ENCODE measurements at regions not wholly inside any gene's neighbourhood (a gene's known extent, or its start where the extent isn't known, plus 50 kb on each side); places are given as distances from the start of the nearest gene placed in this dataset.
A peak's percentile ranks its signal among the peaks of the same experiment; 100 is the strongest.

DNA sequence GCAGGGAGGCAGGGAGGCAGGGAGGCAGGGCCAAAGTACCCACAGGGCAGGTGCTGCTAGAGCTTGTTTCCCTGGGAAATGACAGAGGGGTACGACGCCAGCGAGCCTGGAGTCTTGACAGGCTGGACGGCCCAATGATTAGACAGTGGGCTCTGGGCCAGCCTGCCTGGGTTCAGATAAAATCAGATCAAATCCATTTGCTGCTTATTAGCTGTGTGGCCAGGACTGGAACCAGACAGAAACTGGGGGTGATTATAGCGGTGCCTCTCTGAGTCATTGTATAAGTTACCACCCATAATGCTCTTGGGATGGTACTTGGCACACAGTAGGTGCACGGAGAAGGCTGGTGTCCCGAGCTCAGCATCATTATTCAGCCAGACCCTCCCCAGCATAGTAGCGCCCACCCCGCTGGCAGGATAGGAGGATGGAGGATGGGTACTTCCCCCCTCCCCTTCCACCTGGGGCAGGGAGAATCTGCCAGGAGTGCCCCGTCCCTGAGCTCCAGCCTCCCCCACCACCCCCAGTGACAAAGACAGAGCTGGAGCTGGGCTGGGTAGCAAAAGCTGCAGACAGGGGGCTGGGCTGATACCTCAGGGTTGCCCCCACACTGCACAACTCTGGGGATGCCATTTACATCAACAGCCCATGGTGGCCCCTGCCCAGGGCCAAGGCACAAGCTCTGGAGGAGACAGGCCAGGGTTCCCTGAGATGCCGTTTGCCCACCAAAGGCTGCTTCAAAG is 77.6 kb upstream of the TNRC6C start:
- Histone ChIP-seq H3K9me3 (ENCODE audit: insufficient read depth, low read length) (peaks cover 8% of the 10 kb centered on the region; the same call in 1 of the 2 replicates), H3K9ac (ENCODE audit: low read length) (no peak overlapping the region; the same call in 1 of the 2 replicates), H3K27me3 (ENCODE audit: low read length) (no peaks in the 10 kb centered on the region), H3K4me3 (ENCODE audit: insufficient read depth, low read length, poor library complexity, severe bottlenecking) (no peak overlapping the region), H3F3A (ENCODE audit: insufficient read depth) (no peaks in the 10 kb centered on the region), H3K36me3 (ENCODE audit: low read length) (peaks cover 3% of the 10 kb centered on the region; the same call in 1 of the 2 replicates), H3K27ac (ENCODE audit: low read depth, low read length) (peak overlapping the region; percentile 33), H3K9me2 (replicated peaks; ENCODE audit: insufficient read depth, low read length) (no peaks in the 10 kb centered on the region), H3K4me2 (ENCODE audit: low read depth, low read length, poor library complexity, severe bottlenecking) (peak overlapping the region; percentile 42), H2AFZ (ENCODE audit: low read depth, low read length, severe bottlenecking) (no peak overlapping the region), H4K20me1 (ENCODE audit: low read depth, low read length) (no peaks in the 10 kb centered on the region), H3K79me2 (ENCODE audit: insufficient read depth, low read length) (no peaks in the 10 kb centered on the region)
- TF ChIP-seq EZH2phosphoT487 (conservative IDR thresholded peaks at IDR 0.05; ENCODE audit: low read length), result no peak
- TF ChIP-seq, protein P1, sequence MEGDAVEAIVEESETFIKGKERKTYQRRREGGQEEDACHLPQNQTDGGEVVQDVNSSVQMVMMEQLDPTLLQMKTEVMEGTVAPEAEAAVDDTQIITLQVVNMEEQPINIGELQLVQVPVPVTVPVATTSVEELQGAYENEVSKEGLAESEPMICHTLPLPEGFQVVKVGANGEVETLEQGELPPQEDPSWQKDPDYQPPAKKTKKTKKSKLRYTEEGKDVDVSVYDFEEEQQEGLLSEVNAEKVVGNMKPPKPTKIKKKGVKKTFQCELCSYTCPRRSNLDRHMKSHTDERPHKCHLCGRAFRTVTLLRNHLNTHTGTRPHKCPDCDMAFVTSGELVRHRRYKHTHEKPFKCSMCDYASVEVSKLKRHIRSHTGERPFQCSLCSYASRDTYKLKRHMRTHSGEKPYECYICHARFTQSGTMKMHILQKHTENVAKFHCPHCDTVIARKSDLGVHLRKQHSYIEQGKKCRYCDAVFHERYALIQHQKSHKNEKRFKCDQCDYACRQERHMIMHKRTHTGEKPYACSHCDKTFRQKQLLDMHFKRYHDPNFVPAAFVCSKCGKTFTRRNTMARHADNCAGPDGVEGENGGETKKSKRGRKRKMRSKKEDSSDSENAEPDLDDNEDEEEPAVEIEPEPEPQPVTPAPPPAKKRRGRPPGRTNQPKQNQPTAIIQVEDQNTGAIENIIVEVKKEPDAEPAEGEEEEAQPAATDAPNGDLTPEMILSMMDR (IDR thresholded peaks at IDR 0.05; ENCODE audit: insufficient read depth, low read length, poor library complexity, severe bottlenecking), result no peak

DNA sequence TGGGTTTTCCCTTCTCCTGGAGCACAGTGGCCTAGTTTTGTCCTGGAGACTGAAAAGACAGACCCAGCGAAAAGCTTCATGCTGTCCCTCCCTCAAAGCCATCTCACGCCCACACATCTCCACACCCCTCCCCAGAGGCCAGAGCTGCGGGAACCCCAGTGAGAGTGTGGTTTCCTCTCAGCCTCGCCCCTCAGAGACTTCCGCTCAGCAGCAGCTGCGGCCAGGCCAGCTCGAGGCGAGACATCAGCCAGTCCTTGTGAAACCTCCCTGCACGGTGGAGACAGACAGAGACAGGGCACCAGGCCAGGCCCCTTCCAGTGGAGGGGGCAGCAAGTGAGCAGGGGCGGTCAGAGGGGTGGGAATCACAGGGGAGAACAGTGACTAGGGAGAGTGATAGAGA is 77.0 kb upstream of the TNRC6C start:
- TF ChIP-seq EZH2phosphoT487 (conservative IDR thresholded peaks at IDR 0.05; ENCODE audit: low read length), result no peak
- TF ChIP-seq, protein P1 (IDR thresholded peaks at IDR 0.05; ENCODE audit: insufficient read depth, low read length, poor library complexity, severe bottlenecking), result no peak
- no peaks in the 10 kb centered on the region for H3K27me3 ChIP-seq (ENCODE audit: low read length)
- no peak overlapping the region for H2AFZ ChIP-seq (ENCODE audit: low read depth, low read length, severe bottlenecking)
- peak overlapping the region; percentile 42 for H3K4me2 ChIP-seq (ENCODE audit: low read depth, low read length, poor library complexity, severe bottlenecking)
- no peak overlapping the region; the same call in 1 of the 2 replicates for H3K9ac ChIP-seq (ENCODE audit: low read length)
- peaks cover 1% of the 10 kb centered on the region; the same call in 1 of the 2 replicates for H3K9me3 ChIP-seq (ENCODE audit: insufficient read depth, low read length)
- peak overlapping the region; percentile 33 for H3K27ac ChIP-seq (ENCODE audit: low read depth, low read length)
- no peaks in the 10 kb centered on the region for H3K9me2 ChIP-seq (replicated peaks; ENCODE audit: insufficient read depth, low read length)
- no peaks in the 10 kb centered on the region for H4K20me1 ChIP-seq (ENCODE audit: low read depth, low read length)
- H3K79me2 ChIP-seq (ENCODE audit: insufficient read depth, low read length), result no peaks in the 10 kb centered on the region
- no peaks in the 10 kb centered on the region for H3F3A ChIP-seq (ENCODE audit: insufficient read depth)
- no peak overlapping the region for H3K4me3 ChIP-seq (ENCODE audit: insufficient read depth, low read length, poor library complexity, severe bottlenecking)
- H3K36me3 ChIP-seq (ENCODE audit: low read length), result no peaks in the 10 kb centered on the region

DNA sequence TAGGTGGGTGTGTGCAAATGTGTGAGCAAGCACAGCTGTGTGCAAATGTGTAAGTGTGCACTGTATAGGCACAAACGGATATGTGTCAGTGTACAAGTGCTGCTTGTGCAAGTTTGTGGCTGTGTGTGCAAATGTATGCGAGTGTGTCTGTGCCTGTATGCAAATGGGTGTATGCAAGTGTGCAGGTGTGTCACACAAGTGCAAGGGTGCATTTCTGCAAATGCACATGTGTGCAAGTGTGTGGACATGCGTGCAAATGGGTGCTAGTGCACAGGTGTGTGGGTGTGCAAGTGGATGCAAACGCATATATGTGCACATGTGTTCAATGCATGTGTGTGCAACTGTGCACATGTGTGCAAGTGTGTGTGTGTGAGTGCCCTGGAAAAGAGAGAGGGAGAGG is 76.5 kb upstream of the TNRC6C start:
- H3F3A ChIP-seq (ENCODE audit: insufficient read depth), result no peaks in the 10 kb centered on the region
- no peaks in the 10 kb centered on the region for H3K9me2 ChIP-seq (replicated peaks; ENCODE audit: insufficient read depth, low read length)
- no peaks in the 10 kb centered on the region for H3K36me3 ChIP-seq (ENCODE audit: low read length)
- no peak for TF ChIP-seq EZH2phosphoT487 (conservative IDR thresholded peaks at IDR 0.05; ENCODE audit: low read length)
- TF ChIP-seq, protein P1 (IDR thresholded peaks at IDR 0.05; ENCODE audit: insufficient read depth, low read length, poor library complexity, severe bottlenecking), result no peak
- peak overlapping the region; percentile 42 for H3K4me2 ChIP-seq (ENCODE audit: low read depth, low read length, poor library complexity, severe bottlenecking)
- H3K9me3 ChIP-seq (ENCODE audit: insufficient read depth, low read length), result no peaks in the 10 kb centered on the region
- no peak overlapping the region for H3K27ac ChIP-seq (ENCODE audit: low read depth, low read length)
- H3K27me3 ChIP-seq (ENCODE audit: low read length), result no peaks in the 10 kb centered on the region
- H3K9ac ChIP-seq (ENCODE audit: low read length), result no peak overlapping the region
- no peaks in the 10 kb centered on the region for H3K79me2 ChIP-seq (ENCODE audit: insufficient read depth, low read length)
- H4K20me1 ChIP-seq (ENCODE audit: low read depth, low read length), result no peaks in the 10 kb centered on the region
- H3K4me3 ChIP-seq (ENCODE audit: insufficient read depth, low read length, poor library complexity, severe bottlenecking), result no peak overlapping the region
- no peak overlapping the region for H2AFZ ChIP-seq (ENCODE audit: low read depth, low read length, severe bottlenecking)
